Parathyroid adenoma (tissue), 2 donors: ENCODE measurements at regions not wholly inside any gene's neighbourhood (a gene's known extent, or its start where the extent isn't known, plus 50 kb on each side); places are given as distances from the start of the nearest gene placed in this dataset.
"Not testable (repeated sequence)": the region's sequence is repeated elsewhere in the genome, so short reads cannot be mapped to it uniquely, and the experiment has no call there.

Experiments
- H2AFZ ChIP-seq: fragments of 300-600 bp; sonication (generic); one replicate; pipeline ENCODE4 v1.7.0; 2017; ENCODE audit warnings: antibody characterized with exemption, mild to moderate bottlenecking
- H3K27ac ChIP-seq: fragments of 300-600 bp; sonication (generic); one replicate; pipeline ENCODE4 v1.7.0; 2017
- H3K27me3 ChIP-seq: fragments of 300-600 bp; sonication (generic); one replicate; pipeline ENCODE4 v1.7.0; 2017; ENCODE audit warnings: low read length; ENCODE audit not compliant: control insufficient read depth, insufficient read depth
- H3K36me3 ChIP-seq: fragments of 300-600 bp; sonication (generic); one replicate; pipeline ENCODE4 v1.7.0; 2017; ENCODE audit warnings: low read length; ENCODE audit not compliant: control insufficient read depth, insufficient read depth
- H3K4me1 ChIP-seq: fragments of 300-600 bp; sonication (generic); one replicate; pipeline ENCODE4 v1.7.0; 2017; ENCODE audit warnings: control low read depth
- H3K4me2 ChIP-seq: fragments of 300-600 bp; sonication (generic); one replicate; pipeline ENCODE4 v1.7.0; 2017; ENCODE audit warnings: low read length
- H3K4me3 ChIP-seq: fragments of 300-600 bp; sonication (generic); one replicate; pipeline ENCODE4 v1.7.0; 2017; ENCODE audit warnings: low read depth, low read length
- H3K79me2 ChIP-seq: fragments of 300-600 bp; sonication (generic); one replicate; pipeline ENCODE4 v1.7.0; 2017; ENCODE audit warnings: control low read depth
- H3K9ac ChIP-seq: fragments of 300-600 bp; sonication (generic); one replicate; pipeline ENCODE4 v1.7.0; 2017; ENCODE audit warnings: mild to moderate bottlenecking
- H3K9me3 ChIP-seq: fragments of 300-600 bp; sonication (generic); one replicate; pipeline ENCODE4 v1.7.0; 2017; ENCODE audit warnings: low read length; ENCODE audit not compliant: control insufficient read depth
- CTCF ChIP-seq: fragments of 300-600 bp; sonication (generic); IDR thresholded peaks from one replicate; pipeline ENCODE4 v1.7.0; 2017; ENCODE audit warnings: antibody characterized with exemption, mild to moderate bottlenecking
- donor health status: primary hyperparathyroidism.

DNA sequence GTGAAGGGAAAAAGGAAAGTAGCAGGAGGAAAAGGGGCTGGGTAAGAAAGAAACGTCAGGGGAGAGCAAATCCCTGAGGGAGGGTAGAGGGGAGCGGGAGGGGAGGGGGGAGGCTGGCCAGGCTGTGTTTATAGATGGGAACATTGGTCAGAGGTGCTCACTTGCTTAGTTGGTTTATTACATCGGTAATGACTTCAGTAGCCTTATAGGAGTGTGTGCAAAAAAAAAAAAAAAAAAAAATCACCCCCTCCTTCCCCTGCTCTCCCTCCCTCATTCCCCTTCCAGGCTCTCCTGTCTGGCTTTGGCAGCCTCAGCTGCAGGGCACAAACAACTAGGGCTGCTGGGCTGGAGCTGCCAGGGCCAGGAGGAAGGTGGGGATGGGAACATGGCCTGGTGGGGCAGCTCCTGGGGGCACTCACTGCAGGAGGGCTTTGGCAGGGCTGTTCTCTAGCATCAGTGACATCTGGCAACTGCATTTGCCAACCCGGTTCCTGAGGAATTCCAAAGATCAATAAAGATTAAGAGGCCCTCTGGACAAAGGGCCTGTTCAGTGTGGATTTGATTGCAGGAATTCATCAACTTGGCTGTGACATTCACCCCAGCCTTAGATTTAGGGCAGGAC lies 334.5 kb upstream of the FRG2C start:
- no peaks in the 10 kb centered on the region for H3K4me1 ChIP-seq
- H3K27ac ChIP-seq, result no peak overlapping the region
- H3K27me3 ChIP-seq, result no peaks in the 10 kb centered on the region
- H2AFZ ChIP-seq, result no peak overlapping the region
- no peak overlapping the region for H3K4me2 ChIP-seq
- no peak overlapping the region for H3K9ac ChIP-seq
- no peaks in the 10 kb centered on the region for H3K9me3 ChIP-seq
- H3K4me3 ChIP-seq, result no peak overlapping the region
- H3K79me2 ChIP-seq, result no peaks in the 10 kb centered on the region
- no peak for TF ChIP-seq CTCF
- H3K36me3 ChIP-seq, result no peaks in the 10 kb centered on the region

DNA sequence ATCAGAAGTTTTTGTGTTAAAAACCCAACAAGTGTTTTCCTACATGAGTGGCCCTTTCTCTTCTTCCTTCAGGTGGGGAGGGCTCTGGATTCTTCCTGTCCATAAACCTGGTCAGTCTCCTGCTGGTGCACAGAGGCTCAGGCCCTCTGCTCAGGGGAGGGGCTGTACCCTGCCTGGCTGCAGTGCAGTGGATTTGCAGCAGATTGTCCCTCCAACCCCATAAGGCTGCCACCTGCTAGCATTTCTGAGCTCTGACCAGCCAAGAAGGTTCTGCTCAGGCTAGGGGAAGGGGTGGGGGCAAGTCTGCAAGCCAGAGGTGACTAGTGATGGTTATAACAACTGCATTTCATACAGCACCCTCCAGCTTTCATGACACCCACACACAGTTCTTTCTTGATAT lies 333.7 kb upstream of the FRG2C start:
- not testable (repeated sequence) for H3K9ac ChIP-seq, H3K4me1 ChIP-seq, H3K9me3 ChIP-seq, H3K36me3 ChIP-seq, H3K27ac ChIP-seq, H3K27me3 ChIP-seq, H2AFZ ChIP-seq, H3K79me2 ChIP-seq, H3K4me2 ChIP-seq, H3K4me3 ChIP-seq

DNA sequence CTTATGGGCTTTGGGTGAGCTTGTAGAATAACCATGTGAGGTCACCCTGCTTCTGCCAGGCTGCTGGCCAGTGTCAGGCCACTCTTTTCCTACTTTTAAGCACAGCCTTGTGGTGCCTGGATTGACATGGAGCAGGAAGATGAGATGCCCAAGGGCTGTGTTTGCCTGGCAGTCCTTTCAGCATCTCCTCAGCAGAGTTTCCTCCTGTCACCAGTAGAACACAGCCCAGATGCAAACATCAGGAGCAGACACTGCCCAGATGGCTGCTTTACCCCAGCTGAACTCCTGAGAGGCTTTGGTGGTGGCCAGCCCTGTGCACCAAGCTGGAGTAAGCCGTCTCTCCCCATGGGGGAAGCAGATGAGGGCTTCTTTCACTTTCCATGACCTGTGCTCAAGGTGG lies 332.0 kb upstream of the FRG2C start:
- H3K4me2 ChIP-seq, H3K27ac ChIP-seq, H2AFZ ChIP-seq, H3K4me3 ChIP-seq, H3K36me3 ChIP-seq, H3K79me2 ChIP-seq, H3K4me1 ChIP-seq, H3K27me3 ChIP-seq, H3K9ac ChIP-seq, H3K9me3 ChIP-seq: not testable (repeated sequence)

- no peak overlapping the region for H3K4me3 ChIP-seq
Observed at GRCh38 chr3:75332794-75333193, 331.3 kb upstream of the FRG2C start.

GRCh38 chr3:75334299-75334698 lies 329.8 kb upstream of the FRG2C start:
- TF ChIP-seq CTCF, result no peak
- Histone ChIP-seq H3K79me2 (no peaks in the 10 kb centered on the region), H3K4me3 (no peak overlapping the region), H3K4me2 (no peak overlapping the region), H3K9me3 (no peaks in the 10 kb centered on the region), H2AFZ (no peak overlapping the region), H3K4me1 (no peaks in the 10 kb centered on the region), H3K27me3 (no peaks in the 10 kb centered on the region), H3K36me3 (no peaks in the 10 kb centered on the region), H3K9ac (no peak overlapping the region), H3K27ac (no peak overlapping the region)

More at GRCh38 chr3:75332794-75333193, 331.3 kb upstream of the FRG2C start:
- Histone ChIP-seq H3K27me3 (no peaks in the 10 kb centered on the region), H3K79me2 (no peaks in the 10 kb centered on the region), H2AFZ (no peak overlapping the region), H3K9me3 (no peaks in the 10 kb centered on the region), H3K4me2 (no peak overlapping the region), H3K9ac (no peak overlapping the region), H3K4me1 (no peaks in the 10 kb centered on the region), H3K36me3 (no peaks in the 10 kb centered on the region), H3K27ac (no peak overlapping the region)
- TF ChIP-seq CTCF, result no peak
